ENCODE measurements at regions not wholly inside any gene's neighbourhood (a gene's known extent, or its start where the extent isn't known, plus 50 kb on each side); places are given as distances from the start of the nearest gene placed in this dataset.

GRCh38 chr2:176830362-176830761, 382.2 kb upstream of the HNRNPA3 start:
- no peak for TF ChIP-seq YY1 (IDR thresholded peaks at IDR 0.05; ENCODE audit: low read depth)
- no peak for TF ChIP-seq CEBPB (IDR thresholded peaks at IDR 0.05)
- no peak for TF ChIP-seq REST (IDR thresholded peaks at IDR 0.05; ENCODE audit: low read depth)
- no peak for TF ChIP-seq MAX (IDR thresholded peaks at IDR 0.05)
- TF ChIP-seq USF1 (IDR thresholded peaks at IDR 0.05) = no peak
- no peak for TF ChIP-seq EP300 (IDR thresholded peaks at IDR 0.05; ENCODE audit: borderline replicate concordance)
- no peak for TF ChIP-seq RAD21 (IDR thresholded peaks at IDR 0.05; ENCODE audit: low read depth)
- no peak for TF ChIP-seq EGR1 (IDR thresholded peaks at IDR 0.05)
